H1 (cell line): ENCODE measurements at regions not wholly inside any gene's neighbourhood (a gene's known extent, or its start where the extent isn't known, plus 50 kb on each side); places are given as distances from the start of the nearest gene placed in this dataset.

Experiments
- CTCF ChIA-PET: fragments of 300-600 bp; sonication (Branson Sonifier 250); formaldehyde crosslinking; loops from one replicate; lab custom pipeline; 2021; ENCODE audit not compliant: partially characterized antibody; lab: Charles Lee
- POLR2A ChIA-PET: fragments of 300-600 bp; sonication (Branson Sonifier 250); formaldehyde crosslinking; loops from one replicate; lab custom pipeline; 2021; ENCODE audit warnings: inconsistent platforms; ENCODE audit not compliant: partially characterized antibody; lab: Charles Lee
- DNase-seq, 2 experiments: peaks; one replicate each; pipeline versions ENCODE4 v3.0.0 to v3.0.0-alpha.2; 2010 to 2022; ENCODE audit warnings: low spot score in 2 of 2, low read depth in 1 of 2, mixed read lengths in 1 of 2
- FAIRE-seq: peaks from 2 replicates; lab custom pipeline; 2011; peaks lifted over from hg19 to GRCh38; lab: Jason Lieb, UNC
- H2AFZ ChIP-seq: 2 replicates; pipeline ENCODE4 v1.8.1; 2012; ENCODE audit warnings: low read length, inconsistent platforms
- H2AK5ac ChIP-seq: 2 replicates; pipeline ENCODE4 v1.6.1; 2013; ENCODE audit warnings: low read depth, low read length
- H2BK120ac ChIP-seq: replicated peaks from 2 replicates; pipeline ENCODE3; 2013; ENCODE audit warnings: low read depth, low read length, inconsistent platforms
- H2BK12ac ChIP-seq: 2 replicates; pipeline ENCODE4 v1.6.1; 2013; ENCODE audit warnings: low read depth, low read length
- H2BK15ac ChIP-seq: 2 replicates; pipeline ENCODE4 v1.6.1; 2013; ENCODE audit warnings: low read length
- H2BK20ac ChIP-seq: 2 replicates; pipeline ENCODE4 v1.6.1; 2013; ENCODE audit warnings: low read length
- H2BK5ac ChIP-seq: 2 replicates; pipeline ENCODE4 v1.6.1; 2013; ENCODE audit warnings: low read depth, low read length
- H3K14ac ChIP-seq: 2 replicates; pipeline ENCODE4 v1.6.1; 2013; ENCODE audit warnings: inconsistent platforms; ENCODE audit not compliant: insufficient read length
- H3K18ac ChIP-seq: 2 replicates; pipeline ENCODE4 v1.6.1; 2013; ENCODE audit warnings: low read length; ENCODE audit errors: extremely low read depth
- H3K23ac ChIP-seq: 2 replicates; pipeline ENCODE4 v1.6.1; 2013; ENCODE audit warnings: inconsistent platforms; ENCODE audit not compliant: insufficient read length
- H3K23me2 ChIP-seq: 2 replicates; pipeline ENCODE4 v1.6.1; 2013; ENCODE audit warnings: low read depth, low read length
- H3K27ac ChIP-seq: 2 replicates; pipeline ENCODE4 v1.6.1; 2011; ENCODE audit warnings: low read depth, low read length, inconsistent platforms
- H3K27me3 ChIP-seq, 4 experiments: replicated peaks in 1 of 4; 1 replicate in 1 of 4; 2 replicates in 3 of 4; pipeline versions ENCODE4 v1.6.1 to v1.8.1; 2011 to 2013; ENCODE audit warnings: low read length in 3 of 4, mild to moderate bottlenecking in 3 of 4, inconsistent platforms in 2 of 4, mixed read lengths in 2 of 4, moderate library complexity in 1 of 4; ENCODE audit not compliant: control insufficient read depth in 3 of 4, insufficient read depth in 3 of 4; ENCODE audit errors: extremely low read depth in 1 of 4
- H3K36me3 ChIP-seq, 4 experiments: 2 replicates each; pipeline versions ENCODE4 v1.6.1 to v1.8.1; 2011 to 2013; ENCODE audit warnings: mild to moderate bottlenecking in 4 of 4, low read length in 3 of 4, moderate library complexity in 2 of 4, control low read depth in 1 of 4, inconsistent platforms in 1 of 4; ENCODE audit not compliant: insufficient read depth in 4 of 4, control insufficient read depth in 2 of 4
- H3K4ac ChIP-seq: replicated peaks from 2 replicates; pipeline ENCODE3; 2013; ENCODE audit warnings: low read length, low read depth, mixed read lengths, inconsistent platforms; ENCODE audit not compliant: insufficient read length
- H3K4me1 ChIP-seq, 4 experiments: replicated peaks in 1 of 4; 1 replicate in 1 of 4; 2 replicates in 3 of 4; pipeline versions ENCODE4 v1.6.1 to v1.8.1; 2011 to 2013; ENCODE audit warnings: low read length in 3 of 4, inconsistent platforms in 2 of 4, mixed read lengths in 1 of 4; ENCODE audit not compliant: insufficient read depth in 4 of 4, control insufficient read depth in 3 of 4
- H3K4me2 ChIP-seq, 2 experiments: 2 replicates each; pipeline versions ENCODE4 v1.6.1 to v1.8.1; 2011 to 2013; ENCODE audit warnings: low read depth in 2 of 2, low read length in 2 of 2, control low read depth in 1 of 2, inconsistent platforms in 1 of 2, mild to moderate bottlenecking in 1 of 2; ENCODE audit not compliant: insufficient read depth in 1 of 2
- H3K4me3 ChIP-seq, 4 experiments: fragments of 200-600, 300-600 bp in 1 of 4; sonication (generic), shearing (Covaris generic), sonication (Bioruptor Twin) in 1 of 4; 2 replicates each; pipeline versions ENCODE4 v1.5.1 to v1.8.1; 2011 to 2016; ENCODE audit warnings: low read length in 4 of 4, low read depth in 3 of 4, control low read depth in 2 of 4, inconsistent platforms in 2 of 4, mild to moderate bottlenecking in 2 of 4, mixed read lengths in 1 of 4, moderate library complexity in 1 of 4; ENCODE audit not compliant: insufficient read depth in 2 of 4; ENCODE audit errors: extremely low read depth in 1 of 4
- H3K56ac ChIP-seq: replicated peaks from 2 replicates; pipeline ENCODE3; 2013; ENCODE audit warnings: low read depth, mild to moderate bottlenecking, mixed read lengths, low read length, inconsistent platforms; ENCODE audit not compliant: insufficient read length
- H3K79me1 ChIP-seq: 2 replicates; pipeline ENCODE4 v1.6.1; 2013; ENCODE audit warnings: low read depth, low read length, control low read depth
- H3K79me2 ChIP-seq, 2 experiments: 2 replicates each; pipeline versions ENCODE4 v1.6.1 to v1.8.1; 2012 to 2013; ENCODE audit warnings: low read length in 2 of 2, mild to moderate bottlenecking in 2 of 2, inconsistent platforms in 1 of 2; ENCODE audit not compliant: insufficient read depth in 2 of 2, control insufficient read depth in 1 of 2
- H3K9ac ChIP-seq, 4 experiments: replicated peaks in 1 of 4; 1 replicate in 1 of 4; 2 replicates in 3 of 4; pipeline versions ENCODE4 v1.6.1 to v1.8.1; 2011 to 2013; ENCODE audit warnings: low read depth in 3 of 4, low read length in 3 of 4, control low read depth in 2 of 4, mild to moderate bottlenecking in 2 of 4, moderate library complexity in 2 of 4, inconsistent platforms in 1 of 4; ENCODE audit errors: extremely low read depth in 1 of 4
- H3K9me3 ChIP-seq, 2 experiments: 2 replicates each; pipeline versions ENCODE4 v1.6.1 to v1.8.1; 2012 to 2013; ENCODE audit warnings: mild to moderate bottlenecking in 2 of 2, moderate library complexity in 2 of 2, control low read depth in 1 of 2, inconsistent platforms in 1 of 2, low read depth in 1 of 2, low read length in 1 of 2, mixed read lengths in 1 of 2; ENCODE audit not compliant: insufficient read depth in 2 of 2
- H4K20me1 ChIP-seq, 2 experiments: replicated peaks in 1 of 2; 2 replicates each; pipeline versions ENCODE3 to v1.8.1; 2011 to 2013; ENCODE audit warnings: inconsistent platforms in 2 of 2, low read length in 2 of 2, mild to moderate bottlenecking in 1 of 2; ENCODE audit not compliant: insufficient read depth in 2 of 2, control insufficient read depth in 1 of 2
- H4K5ac ChIP-seq: 2 replicates; pipeline ENCODE4 v1.6.1; 2013; ENCODE audit warnings: low read length, low read depth, mixed read lengths, inconsistent platforms; ENCODE audit not compliant: insufficient read length
- H4K8ac ChIP-seq: 2 replicates; pipeline ENCODE4 v1.8.0; 2013; ENCODE audit warnings: mild to moderate bottlenecking, moderate library complexity, low read length, inconsistent platforms; ENCODE audit not compliant: insufficient read depth; ENCODE audit errors: extremely low read depth
- H4K91ac ChIP-seq: replicated peaks from 2 replicates; pipeline ENCODE3; 2013; ENCODE audit warnings: low read length, mixed read lengths, inconsistent platforms; ENCODE audit not compliant: insufficient read length
- CREB1 ChIP-seq: IDR thresholded peaks from 2 replicates; pipeline ENCODE4 v1.6.1; 2012; ENCODE audit warnings: inconsistent platforms
- MAFK ChIP-seq: IDR thresholded peaks from 2 replicates; pipeline ENCODE4 v1.6.1; 2012; ENCODE audit warnings: low read depth, mild to moderate bottlenecking, improper control_type of control experiment, low read length
- POLR2A ChIP-seq, 2 experiments: IDR thresholded peaks; 1 replicate in 1 of 2; 2 replicates in 1 of 2; pipeline ENCODE4 v1.6.1; 2011; ENCODE audit warnings: low read depth in 2 of 2, low read length in 2 of 2, mild to moderate bottlenecking in 2 of 2; ENCODE audit errors: control extremely low read depth in 1 of 2
- RFX5 ChIP-seq: IDR thresholded peaks from 2 replicates; pipeline ENCODE4 v1.6.1; 2011; ENCODE audit warnings: low read depth, low read length, improper control_type of control experiment, borderline replicate concordance
- TBP ChIP-seq: IDR thresholded peaks from 2 replicates; pipeline ENCODE4 v1.6.1; 2011; ENCODE audit warnings: low read depth, low read length, improper control_type of control experiment
- TCF12 ChIP-seq: IDR thresholded peaks from 2 replicates; pipeline ENCODE4 v1.6.1; 2011; ENCODE audit warnings: low read depth, mild to moderate bottlenecking, low read length
- WGBS, 2 experiments: shearing (Covaris generic) in 1 of 2; methylation state at CpG; one replicate each; pipeline versions ENCODE4 v1.1.6 to v1.1.7; 2013 to 2015; ENCODE audit warnings: low lambda C conversion rate in 2 of 2, mixed read lengths in 2 of 2, inconsistent platforms in 1 of 2, low coverage in 1 of 2, missing lambda C conversion rate in 1 of 2; ENCODE audit not compliant: insufficient replicate concordance in 2 of 2, insufficient coverage in 1 of 2, insufficient read length in 1 of 2; ENCODE audit errors: extremely low coverage in 1 of 2, missing lambda C conversion rate in 1 of 2; 5-methylcytosine and 5-hydroxymethylcytosine counted together
- TF ChIP-seq, protein P1 (sequence below): IDR thresholded peaks from 2 replicates; pipeline ENCODE4 v1.6.1; 2012; ENCODE audit warnings: inconsistent platforms

DNA sequence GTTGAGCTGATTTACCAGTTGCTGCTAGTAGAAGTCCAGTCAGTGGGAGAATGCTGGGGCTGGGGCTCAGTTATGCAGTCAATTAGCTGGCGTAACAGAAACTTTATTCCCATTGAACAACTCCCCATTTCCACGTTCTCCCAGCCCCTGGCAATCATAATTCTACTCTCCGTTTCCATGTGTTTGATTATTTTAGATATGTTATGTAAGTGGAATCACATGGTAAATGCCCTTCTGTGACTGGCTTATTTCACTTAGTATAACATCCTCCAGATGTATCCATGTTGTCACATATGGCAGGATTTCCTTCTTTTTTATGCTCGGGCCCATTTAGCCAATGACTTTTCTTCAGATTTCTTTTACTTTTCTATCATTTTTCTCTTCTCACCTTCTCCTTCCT is 61.1 kb upstream of the EXOC4 start:
- Histone ChIP-seq H3K79me2 (no peaks in the 10 kb centered on the region), H2BK20ac (no peak overlapping the region), H3K27me3 (no peaks in the 10 kb centered on the region), H2BK15ac (no peak overlapping the region), H2AFZ (0 out of 2 replicates have a peak overlapping the region, but pooled peaks have one; percentile 55), H3K36me3 (no peaks in the 10 kb centered on the region), H3K27ac (no peak overlapping the region), H3K18ac (no peak overlapping the region), H3K4me2 (no peak overlapping the region), H3K4ac (no peak overlapping the region), H3K23me2 (0 out of 2 replicates have a peak, but pooled peaks cover 2% of the 10 kb centered on the region), H3K4me3 (no peak overlapping the region), H3K9ac (no peak overlapping the region), H3K4me1 (peaks cover under 1 to 13% (median 9%) of the 10 kb centered on the region in 4 experiments; a peak in 5 of 7 replicates), H2BK12ac (no peak overlapping the region), H2BK120ac (no peak overlapping the region), H4K8ac (no peak overlapping the region), H4K20me1 (no peaks in the 10 kb centered on the region), H3K56ac (no peak overlapping the region), H4K5ac (no peak overlapping the region), H2BK5ac (no peak overlapping the region), H2AK5ac (no peak overlapping the region), H3K79me1 (no peaks in the 10 kb centered on the region), H3K14ac (no peak overlapping the region), H3K23ac (no peak overlapping the region), H4K91ac (no peak overlapping the region), H3K9me3 (no peaks in the 10 kb centered on the region)
- CTCF ChIA-PET, result interaction anchor here (0.6 to 2.6 kb wide), 5 partner anchors 12 to 523 kb away, joined by 3 to 12 read pairs (median 4); no protein-coding TSS in a partner anchor
- WGBS, 2 experiments, result 97% methylated on average over 4 of the region's 4 CpGs; no CpG with 5 or more reads in 1 of the 2 experiments
- FAIRE-seq (no peak), DNase-seq (no peak)
- POLR2A ChIA-PET, result no interaction called here
- TF ChIP-seq, protein P1, sequence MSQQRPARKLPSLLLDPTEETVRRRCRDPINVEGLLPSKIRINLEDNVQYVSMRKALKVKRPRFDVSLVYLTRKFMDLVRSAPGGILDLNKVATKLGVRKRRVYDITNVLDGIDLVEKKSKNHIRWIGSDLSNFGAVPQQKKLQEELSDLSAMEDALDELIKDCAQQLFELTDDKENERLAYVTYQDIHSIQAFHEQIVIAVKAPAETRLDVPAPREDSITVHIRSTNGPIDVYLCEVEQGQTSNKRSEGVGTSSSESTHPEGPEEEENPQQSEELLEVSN, result no peak
- TF ChIP-seq POLR2A (IDR thresholded peaks at IDR 0.05; ENCODE audit: control extremely low read depth in 1 of 2, low read depth in 2 of 2, low read length in 2 of 2) (no peak), TCF12 (no peak), MAFK (no peak), CREB1 (no peak), RFX5 (no peak), TBP (no peak)
